Mesodermal cell (in vitro differentiated cells): ENCODE measurements at regions not wholly inside any gene's neighbourhood (a gene's known extent, or its start where the extent isn't known, plus 50 kb on each side); places are given as distances from the start of the nearest gene placed in this dataset.

ENCODE experiments used
- H3K27ac ChIP-seq: 2 replicates; pipeline ENCODE4 v1.7.0; 2013; ENCODE audit warnings: mild to moderate bottlenecking, low read depth, low read length, moderate library complexity; ENCODE audit not compliant: severe bottlenecking
- H3K36me3 ChIP-seq: 2 replicates; pipeline ENCODE4 v1.7.1; 2013; ENCODE audit warnings: mild to moderate bottlenecking, low read length, moderate library complexity; ENCODE audit not compliant: control insufficient read depth, insufficient read depth
- H3K4me1 ChIP-seq: one replicate; pipeline ENCODE4 v1.7.1; 2013; ENCODE audit warnings: mild to moderate bottlenecking, low read length; ENCODE audit not compliant: insufficient read depth, control insufficient read depth, poor library complexity, severe bottlenecking
- H3K4me3 ChIP-seq: 2 replicates; pipeline ENCODE4 v1.7.0; 2013; ENCODE audit warnings: low read length, control low read depth, mild to moderate bottlenecking; ENCODE audit not compliant: insufficient read depth, poor library complexity, severe bottlenecking; ENCODE audit errors: extremely low read depth
- H3K9me3 ChIP-seq: 2 replicates; pipeline ENCODE4 v1.7.1; 2013; ENCODE audit warnings: mild to moderate bottlenecking, low read length, moderate library complexity; ENCODE audit not compliant: control insufficient read depth
- WGBS, 2 experiments: methylation state at CpG; one replicate each; pipeline ENCODE4 v1.1.5; 2013; ENCODE audit warnings: missing lambda C conversion rate in 2 of 2; ENCODE audit not compliant: insufficient coverage in 2 of 2; 5-methylcytosine and 5-hydroxymethylcytosine counted together

DNA sequence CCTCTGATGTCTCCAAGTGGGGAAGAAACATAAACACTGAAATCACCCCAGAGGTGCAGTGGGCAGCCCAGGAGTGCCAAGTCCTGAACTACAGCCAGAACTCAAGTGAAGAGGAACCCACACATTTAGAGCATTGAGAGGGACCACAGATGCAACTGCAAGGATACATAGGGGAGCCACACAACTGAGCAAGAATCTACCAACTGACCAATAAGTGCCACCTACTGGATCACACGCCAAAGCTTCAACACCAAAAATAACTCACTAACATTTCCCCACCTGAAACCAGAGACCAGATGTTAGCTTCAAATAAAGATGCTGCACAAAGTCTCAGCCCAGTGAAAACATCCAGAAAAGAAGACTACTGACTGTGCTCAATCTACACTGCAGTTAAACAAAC, 276.7 kb upstream of the GRIA3 start:
- H3K36me3 ChIP-seq = no peaks in the 10 kb centered on the region
- no peaks in the 10 kb centered on the region for H3K4me1 ChIP-seq
- no peak overlapping the region for H3K27ac ChIP-seq
- no peak overlapping the region for H3K4me3 ChIP-seq
- no CpG with 5 or more reads among the region's 1 CpG for WGBS, 2 experiments
- H3K9me3 ChIP-seq = no peaks in the 10 kb centered on the region

- H3K9me3 ChIP-seq = no peaks in the 10 kb centered on the region
- no peaks in the 10 kb centered on the region for H3K4me1 ChIP-seq
- no peak overlapping the region for H3K27ac ChIP-seq
- no peaks in the 10 kb centered on the region for H3K36me3 ChIP-seq
- no CpG with 5 or more reads among the region's 2 CpGs for WGBS, 2 experiments
- no peak overlapping the region for H3K4me3 ChIP-seq
Measured at GRCh38 chrX:122910697-122911096, 273.4 kb upstream of the GRIA3 start.

DNA sequence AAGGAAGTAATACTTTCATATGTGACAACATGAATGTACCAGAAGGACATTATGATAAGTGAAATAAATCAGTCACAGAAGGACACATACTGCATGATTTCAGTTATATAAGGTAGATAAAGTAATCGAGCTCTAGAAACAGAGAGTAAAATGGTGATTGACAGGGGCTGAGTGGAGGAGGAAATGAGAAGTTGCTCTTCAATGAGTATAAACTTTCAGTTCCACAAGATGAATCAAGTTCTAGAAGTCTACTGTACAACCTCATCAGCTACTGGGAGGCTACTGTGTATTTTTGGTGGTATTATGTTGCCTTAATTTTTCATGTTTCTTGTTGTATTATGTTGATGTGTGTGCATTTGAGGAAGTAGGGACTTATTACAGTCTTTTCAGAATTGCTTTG, 270.9 kb upstream of the GRIA3 start:
- H3K36me3 ChIP-seq = no peaks in the 10 kb centered on the region
- 88% methylated on average over 1 of the region's 1 CpG; no CpG with 5 or more reads in 1 of the 2 experiments for WGBS, 2 experiments
- H3K4me3 ChIP-seq = no peak overlapping the region
- H3K27ac ChIP-seq = no peak overlapping the region
- H3K4me1 ChIP-seq = no peaks in the 10 kb centered on the region
- no peaks in the 10 kb centered on the region for H3K9me3 ChIP-seq

DNA sequence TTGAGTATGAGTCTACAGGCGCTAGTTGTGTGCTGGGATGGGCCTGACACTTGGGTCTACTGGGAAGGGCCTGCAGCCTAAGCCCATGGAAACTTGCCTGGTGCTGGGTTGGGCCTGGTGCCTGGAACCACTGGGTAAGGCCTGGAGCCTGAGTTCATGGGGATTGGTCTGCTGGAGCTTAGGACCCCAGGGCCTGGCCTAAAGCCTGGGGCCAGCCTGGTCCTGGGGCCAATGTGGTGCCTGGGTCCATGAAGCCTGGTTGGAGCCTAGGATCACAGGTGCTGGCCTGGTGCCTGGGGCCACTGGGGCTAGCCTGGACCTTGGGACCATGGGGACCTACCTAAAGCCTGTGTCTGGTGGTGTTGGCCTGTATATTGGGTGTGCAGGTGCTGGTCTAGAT, 270.3 kb upstream of the GRIA3 start:
- H3K27ac ChIP-seq = no peak overlapping the region
- no CpG with 5 or more reads among the region's 1 CpG for WGBS, 2 experiments

DNA sequence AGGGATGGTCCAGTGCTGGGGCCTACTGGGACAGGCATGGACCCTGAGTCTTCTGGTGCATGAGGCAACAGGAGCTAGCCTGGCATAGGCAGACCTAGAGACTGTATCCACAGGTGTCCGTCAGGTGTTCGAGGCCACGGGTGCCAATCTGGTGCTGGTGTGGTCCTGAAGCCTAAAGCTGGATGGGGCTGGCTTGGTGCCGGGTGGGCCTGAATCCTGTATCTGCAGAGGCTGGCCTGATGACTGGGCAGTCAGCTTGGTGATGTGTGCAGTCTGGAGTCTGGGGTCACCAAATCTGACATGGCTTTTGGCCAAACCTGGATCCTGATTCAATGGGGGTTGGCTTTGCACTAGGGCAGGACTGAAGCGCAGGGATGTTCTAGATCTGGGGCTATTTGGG, 269.8 kb upstream of the GRIA3 start:
- no peak overlapping the region for H3K4me3 ChIP-seq
- no peaks in the 10 kb centered on the region for H3K9me3 ChIP-seq
- WGBS, 2 experiments = 90 to 100% methylated on average over 1 to 2 of the region's 5 CpGs
- H3K27ac ChIP-seq = no peak overlapping the region
- H3K36me3 ChIP-seq = no peaks in the 10 kb centered on the region
- H3K4me1 ChIP-seq = no peaks in the 10 kb centered on the region

More for the DNA sequence above, 270.3 kb upstream of the GRIA3 start:
- Histone ChIP-seq H3K4me3 (no peak overlapping the region), H3K4me1 (no peaks in the 10 kb centered on the region), H3K9me3 (no peaks in the 10 kb centered on the region), H3K36me3 (no peaks in the 10 kb centered on the region)

- H3K4me3 ChIP-seq = no peak overlapping the region
- H3K9me3 ChIP-seq = no peaks in the 10 kb centered on the region
- H3K36me3 ChIP-seq = no peaks in the 10 kb centered on the region
- no peak overlapping the region for H3K27ac ChIP-seq
- 80% methylated on average over 1 of the region's 1 CpG; no CpG with 5 or more reads in 1 of the 2 experiments for WGBS, 2 experiments
- H3K4me1 ChIP-seq = no peaks in the 10 kb centered on the region
Measured at GRCh38 chrX:122934131-122934530, 249.9 kb upstream of the GRIA3 start.

DNA sequence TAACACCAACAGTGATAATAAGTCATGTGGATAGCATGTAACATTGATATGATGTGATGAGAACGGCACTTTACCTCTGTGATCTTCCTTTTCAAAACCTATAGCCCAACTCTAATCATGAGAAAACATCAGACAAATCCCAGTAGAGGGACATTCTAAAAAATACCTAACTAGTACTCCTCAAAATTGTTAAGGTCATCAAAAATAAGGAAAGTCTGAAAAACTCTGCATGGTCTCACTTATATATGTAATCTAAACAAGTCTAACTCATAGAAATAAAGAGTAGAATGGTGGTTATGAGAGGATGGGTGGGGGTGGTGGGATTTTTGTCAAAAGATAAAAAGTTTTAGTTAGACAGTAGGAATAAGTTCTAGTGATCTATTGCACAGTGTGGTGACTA, 243.9 kb upstream of the GRIA3 start:
- Histone ChIP-seq H3K9me3 (no peaks in the 10 kb centered on the region), H3K36me3 (no peaks in the 10 kb centered on the region), H3K4me3 (no peak overlapping the region), H3K4me1 (no peaks in the 10 kb centered on the region), H3K27ac (no peak overlapping the region)
- no CpG with 5 or more reads among the region's 1 CpG for WGBS, 2 experiments

DNA sequence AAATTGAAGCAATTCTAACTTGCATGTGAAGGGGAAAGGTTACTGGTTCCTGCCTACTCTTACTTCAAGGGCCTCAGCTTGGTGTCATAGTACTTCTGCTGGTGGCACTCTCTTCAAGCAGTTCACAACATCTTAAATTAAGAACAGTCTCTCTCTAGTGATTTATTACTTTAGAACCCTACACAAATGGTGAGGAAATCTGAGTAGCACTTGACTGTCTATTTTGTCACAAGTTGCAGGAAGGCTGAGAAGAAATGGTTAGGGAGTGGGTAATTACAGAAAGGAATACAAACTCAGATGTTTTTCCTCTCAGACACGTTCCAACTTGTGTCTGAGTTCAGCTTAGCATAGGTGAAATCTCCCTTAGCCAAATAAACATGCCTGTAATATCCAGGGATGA, 242.3 kb upstream of the GRIA3 start:
- Histone ChIP-seq H3K4me1 (no peaks in the 10 kb centered on the region), H3K36me3 (no peaks in the 10 kb centered on the region), H3K4me3 (no peak overlapping the region), H3K27ac (no peak overlapping the region), H3K9me3 (no peaks in the 10 kb centered on the region)
- WGBS, 2 experiments = no CpG with 5 or more reads among the region's 1 CpG

DNA sequence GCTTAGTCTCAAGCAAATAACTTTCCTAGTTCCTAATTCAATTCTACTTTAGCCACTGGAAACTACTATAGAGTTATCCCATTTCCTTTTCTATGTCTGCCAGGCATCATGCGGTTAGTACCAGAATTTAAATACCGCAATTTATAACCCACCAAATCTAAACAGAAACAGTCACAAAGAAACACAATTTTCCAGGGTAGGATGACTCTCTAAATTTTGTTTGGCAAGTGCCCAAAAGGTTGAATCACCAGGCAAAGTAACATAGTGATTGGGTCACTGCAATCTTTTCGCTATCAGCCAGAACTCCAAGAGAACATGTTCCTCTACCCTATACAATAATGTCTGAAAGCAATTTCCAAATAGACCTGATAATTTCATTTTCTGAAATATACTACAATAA, 240.2 kb upstream of the GRIA3 start:
- Histone ChIP-seq H3K27ac (no peak overlapping the region), H3K4me1 (no peaks in the 10 kb centered on the region), H3K36me3 (no peaks in the 10 kb centered on the region), H3K4me3 (no peak overlapping the region), H3K9me3 (no peaks in the 10 kb centered on the region)
- WGBS, 2 experiments = no CpG with 5 or more reads among the region's 3 CpGs

DNA sequence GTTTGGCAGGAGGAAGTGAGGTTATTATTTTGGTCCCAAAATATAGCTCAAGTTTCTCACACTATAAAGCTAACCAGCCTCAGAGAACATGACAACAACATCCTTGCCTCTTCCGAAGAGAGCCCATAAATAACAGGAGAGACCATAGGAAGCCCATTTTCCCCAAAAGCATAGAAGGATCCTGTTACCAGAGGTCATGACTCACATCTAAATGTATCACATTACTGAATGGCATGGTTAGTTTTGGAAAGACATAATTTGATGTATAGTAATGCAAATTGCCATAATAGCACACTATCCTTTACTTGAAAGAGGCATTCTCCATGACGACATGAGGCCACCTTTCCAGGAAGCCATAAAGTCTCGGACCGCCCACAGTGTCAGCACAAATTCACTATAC, 238.8 kb upstream of the GRIA3 start:
- H3K36me3 ChIP-seq = no peaks in the 10 kb centered on the region
- no peaks in the 10 kb centered on the region for H3K9me3 ChIP-seq
- H3K4me1 ChIP-seq = no peaks in the 10 kb centered on the region
- H3K27ac ChIP-seq = no peak overlapping the region
- H3K4me3 ChIP-seq = no peak overlapping the region
- WGBS, 2 experiments = 92% methylated on average over 3 of the region's 4 CpGs; no CpG with 5 or more reads in 1 of the 2 experiments

GRCh38 chrX:122972604-122973003, 211.5 kb upstream of the GRIA3 start:
- no peaks in the 10 kb centered on the region for H3K9me3 ChIP-seq
- H3K4me1 ChIP-seq = no peaks in the 10 kb centered on the region
- no peak overlapping the region for H3K27ac ChIP-seq
- no peak overlapping the region for H3K4me3 ChIP-seq
- WGBS, 2 experiments = no CpG with 5 or more reads among the region's 2 CpGs
- H3K36me3 ChIP-seq = no peaks in the 10 kb centered on the region
